GM21576 (cell line): ENCODE measurements at regions not wholly inside any gene's neighbourhood (a gene's known extent, or its start where the extent isn't known, plus 50 kb on each side); places are given as distances from the start of the nearest gene placed in this dataset.
"Not testable (repeated sequence)": the region's sequence is repeated elsewhere in the genome, so short reads cannot be mapped to it uniquely, and the experiment has no call there.

Source experiments
- ATAC-seq: cut with Tn5 transposase; IDR thresholded peaks from one replicate; pipeline ENCODE4 v1.9.1; 2021; ENCODE audit warnings: mild to moderate bottlenecking, moderate library complexity; ENCODE audit not compliant: unreplicated experiment

DNA sequence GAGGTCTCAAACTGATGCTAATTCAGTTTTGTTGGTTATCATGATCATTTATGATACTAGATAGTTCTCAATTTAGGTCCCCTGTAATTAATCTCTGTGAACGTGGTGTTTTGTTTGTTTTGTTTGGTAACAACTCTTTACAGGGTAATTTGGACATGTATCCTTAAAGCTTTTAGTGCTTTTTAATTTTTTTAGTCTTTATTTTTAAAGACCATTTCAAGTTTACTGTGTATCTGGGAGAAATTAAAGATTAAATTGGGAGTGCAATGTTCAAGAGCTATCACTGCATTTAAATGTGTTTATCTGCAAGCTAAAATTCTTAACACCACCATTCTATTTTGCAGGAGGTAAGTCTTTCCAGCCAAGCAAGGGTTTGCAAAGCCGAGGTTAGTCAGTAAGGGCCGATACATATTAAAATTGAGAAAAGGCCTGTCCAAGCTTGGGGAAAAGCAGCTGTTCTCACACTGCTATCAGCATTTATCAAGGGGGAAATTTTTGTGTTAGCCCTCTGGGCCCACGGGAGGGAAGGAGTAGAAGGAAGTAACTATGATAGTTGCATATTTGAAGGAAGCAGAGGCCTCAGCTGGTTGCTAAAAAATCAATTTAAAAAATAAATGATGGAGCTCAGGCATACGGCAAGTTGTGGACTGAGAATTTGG lies 59.3 kb upstream of the ZNF217 start:
- no peak for ATAC-seq

DNA sequence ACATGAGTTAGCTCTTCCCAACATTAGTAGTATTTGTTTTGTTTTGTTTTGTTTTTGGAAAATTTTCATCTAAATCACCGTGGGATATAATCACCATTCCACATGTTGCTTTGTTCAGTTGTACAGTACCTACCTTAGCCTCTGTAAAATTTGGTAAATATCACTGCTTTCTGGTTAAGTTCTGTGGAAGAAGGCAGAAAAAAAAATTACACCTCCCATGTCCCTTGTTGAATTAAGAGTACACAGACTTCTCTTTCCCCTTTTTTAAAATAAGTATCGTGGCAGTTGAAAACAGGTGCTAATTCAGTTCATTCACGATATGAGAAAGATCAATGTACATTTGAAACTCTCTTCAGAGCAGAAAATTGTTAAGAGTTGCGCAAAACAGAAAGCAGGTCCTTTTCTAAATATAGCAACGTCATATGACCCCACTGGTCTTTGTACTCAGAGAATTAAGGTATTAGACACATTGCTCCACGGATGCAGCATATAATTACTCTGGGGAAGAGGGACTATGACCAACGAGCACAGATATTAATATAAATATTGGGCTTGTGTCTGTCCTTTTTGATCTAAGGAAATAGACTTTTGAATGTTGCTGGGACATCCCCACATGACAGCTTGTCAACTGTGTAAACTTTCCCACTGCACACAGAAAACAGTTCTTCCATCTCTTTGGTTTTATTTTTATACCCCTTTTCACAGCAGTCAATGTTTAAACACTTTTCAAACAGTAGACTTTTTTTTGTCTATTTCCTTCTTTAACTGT lies 58.6 kb upstream of the ZNF217 start:
- ATAC-seq, result peak; percentile 69

- ATAC-seq, result not testable (repeated sequence)
Observed at GRCh38 chr20:53649493-53649892, 55.9 kb upstream of the ZNF217 start.

GRCh38 chr20:53647286-53647821 lies 53.7 kb upstream of the ZNF217 start:
- no peak for ATAC-seq

DNA sequence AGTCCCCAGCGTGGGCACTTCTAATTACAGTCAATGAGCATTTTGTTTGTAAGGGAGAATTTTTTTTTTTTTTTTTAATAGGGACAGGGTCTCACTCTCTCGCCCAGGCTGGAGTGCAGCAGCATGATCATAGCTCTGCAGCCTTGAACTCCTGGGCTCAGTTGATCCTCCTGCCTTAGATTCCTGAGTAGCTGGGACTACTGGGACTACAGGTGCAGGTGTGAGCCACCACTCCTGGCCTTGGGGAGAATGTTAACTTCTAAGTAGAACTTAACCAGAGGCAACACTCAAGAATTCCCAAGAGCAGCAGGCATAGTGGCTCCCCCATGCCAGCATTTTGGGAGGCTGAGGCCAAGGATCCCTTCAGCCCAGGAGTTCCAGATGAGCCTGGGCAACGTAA lies 52.9 kb upstream of the ZNF217 start:
- ATAC-seq, result no peak

GRCh38 chr20:53645582-53645897 lies 51.9 kb upstream of the ZNF217 start:
- ATAC-seq, result no peak

DNA sequence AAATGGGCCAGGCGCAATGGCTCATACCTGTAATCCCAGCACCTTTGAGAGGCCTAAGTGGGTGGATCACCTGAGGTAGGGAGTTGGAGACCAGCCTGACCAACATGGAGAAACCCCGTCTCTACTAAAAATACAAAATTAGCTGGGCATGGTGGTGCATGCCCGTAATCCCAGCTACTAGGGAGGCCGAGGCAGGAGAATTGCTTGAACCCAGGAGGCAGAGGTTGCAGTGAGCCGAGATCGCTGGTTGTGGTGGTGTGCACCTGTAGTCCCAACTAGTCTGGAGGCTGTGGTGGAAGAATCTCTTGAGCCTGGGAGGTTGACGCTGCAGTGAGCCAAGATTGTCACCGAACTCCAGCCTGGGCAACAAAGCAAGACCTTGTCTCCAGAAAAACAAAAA lies 50.5 kb upstream of the ZNF217 start:
- ATAC-seq, result not testable (repeated sequence)
